ENCODE measurements at regions not wholly inside any gene's neighbourhood (a gene's known extent, or its start where the extent isn't known, plus 50 kb on each side); places are given as distances from the start of the nearest gene placed in this dataset.

- TF ChIP-seq FOXK2 (IDR thresholded peaks at IDR 0.05) (no peak), BRCA1 (IDR thresholded peaks at IDR 0.05; ENCODE audit: low read depth, low read length) (no peak), JUND (IDR thresholded peaks at IDR 0.05; ENCODE audit: low read depth, low read length) (no peak), RFX5 (IDR thresholded peaks at IDR 0.05; ENCODE audit: low read depth, low read length) (no peak), RB1 (IDR thresholded peaks at IDR 0.05; ENCODE audit: borderline replicate concordance) (no peak), IRF3 (IDR thresholded peaks at IDR 0.05) (no peak), SP1 (IDR thresholded peaks at IDR 0.05; ENCODE audit: low read depth, low read length) (no peak), TCF3 (IDR thresholded peaks at IDR 0.05; ENCODE audit: borderline replicate concordance, insufficient read depth, low read depth, low read length) (no peak), POLR2AphosphoS2 (IDR thresholded peaks at IDR 0.05; ENCODE audit: low read depth, low read length) (no peak)
Measured at GRCh38 chr12:126342866-126343265, 1277.6 kb downstream of the AACS start (continued).

DNA sequence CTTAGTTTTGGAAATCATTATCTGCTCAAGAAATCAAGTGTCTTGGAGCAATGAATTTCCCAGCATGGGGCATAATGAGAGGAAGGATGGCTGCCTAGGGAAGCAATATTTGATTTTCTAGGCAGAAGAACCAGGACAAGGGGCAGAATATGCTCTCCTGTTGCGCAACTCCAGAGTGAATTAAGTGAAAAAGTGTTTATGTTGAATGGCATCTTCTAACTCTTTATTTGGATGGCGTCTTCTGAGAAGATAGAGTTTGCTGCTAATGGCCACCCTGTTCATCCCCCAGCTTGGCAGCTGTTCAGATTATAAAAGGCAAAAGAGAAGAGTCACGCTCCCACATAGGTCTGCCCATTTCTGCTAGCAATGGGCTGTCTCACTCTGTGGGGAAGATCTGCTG, 1278.1 kb downstream of the AACS start:
- TF ChIP-seq, protein P1, sequence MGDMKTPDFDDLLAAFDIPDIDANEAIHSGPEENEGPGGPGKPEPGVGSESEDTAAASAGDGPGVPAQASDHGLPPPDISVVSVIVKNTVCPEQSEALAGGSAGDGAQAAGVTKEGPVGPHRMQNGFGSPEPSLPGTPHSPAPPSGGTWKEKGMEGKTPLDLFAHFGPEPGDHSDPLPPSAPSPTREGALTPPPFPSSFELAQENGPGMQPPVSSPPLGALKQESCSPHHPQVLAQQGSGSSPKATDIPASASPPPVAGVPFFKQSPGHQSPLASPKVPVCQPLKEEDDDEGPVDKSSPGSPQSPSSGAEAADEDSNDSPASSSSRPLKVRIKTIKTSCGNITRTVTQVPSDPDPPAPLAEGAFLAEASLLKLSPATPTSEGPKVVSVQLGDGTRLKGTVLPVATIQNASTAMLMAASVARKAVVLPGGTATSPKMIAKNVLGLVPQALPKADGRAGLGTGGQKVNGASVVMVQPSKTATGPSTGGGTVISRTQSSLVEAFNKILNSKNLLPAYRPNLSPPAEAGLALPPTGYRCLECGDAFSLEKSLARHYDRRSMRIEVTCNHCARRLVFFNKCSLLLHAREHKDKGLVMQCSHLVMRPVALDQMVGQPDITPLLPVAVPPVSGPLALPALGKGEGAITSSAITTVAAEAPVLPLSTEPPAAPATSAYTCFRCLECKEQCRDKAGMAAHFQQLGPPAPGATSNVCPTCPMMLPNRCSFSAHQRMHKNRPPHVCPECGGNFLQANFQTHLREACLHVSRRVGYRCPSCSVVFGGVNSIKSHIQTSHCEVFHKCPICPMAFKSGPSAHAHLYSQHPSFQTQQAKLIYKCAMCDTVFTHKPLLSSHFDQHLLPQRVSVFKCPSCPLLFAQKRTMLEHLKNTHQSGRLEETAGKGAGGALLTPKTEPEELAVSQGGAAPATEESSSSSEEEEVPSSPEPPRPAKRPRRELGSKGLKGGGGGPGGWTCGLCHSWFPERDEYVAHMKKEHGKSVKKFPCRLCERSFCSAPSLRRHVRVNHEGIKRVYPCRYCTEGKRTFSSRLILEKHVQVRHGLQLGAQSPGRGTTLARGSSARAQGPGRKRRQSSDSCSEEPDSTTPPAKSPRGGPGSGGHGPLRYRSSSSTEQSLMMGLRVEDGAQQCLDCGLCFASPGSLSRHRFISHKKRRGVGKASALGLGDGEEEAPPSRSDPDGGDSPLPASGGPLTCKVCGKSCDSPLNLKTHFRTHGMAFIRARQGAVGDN (IDR thresholded peaks at IDR 0.05): no peak
- TF ChIP-seq, protein P2, sequence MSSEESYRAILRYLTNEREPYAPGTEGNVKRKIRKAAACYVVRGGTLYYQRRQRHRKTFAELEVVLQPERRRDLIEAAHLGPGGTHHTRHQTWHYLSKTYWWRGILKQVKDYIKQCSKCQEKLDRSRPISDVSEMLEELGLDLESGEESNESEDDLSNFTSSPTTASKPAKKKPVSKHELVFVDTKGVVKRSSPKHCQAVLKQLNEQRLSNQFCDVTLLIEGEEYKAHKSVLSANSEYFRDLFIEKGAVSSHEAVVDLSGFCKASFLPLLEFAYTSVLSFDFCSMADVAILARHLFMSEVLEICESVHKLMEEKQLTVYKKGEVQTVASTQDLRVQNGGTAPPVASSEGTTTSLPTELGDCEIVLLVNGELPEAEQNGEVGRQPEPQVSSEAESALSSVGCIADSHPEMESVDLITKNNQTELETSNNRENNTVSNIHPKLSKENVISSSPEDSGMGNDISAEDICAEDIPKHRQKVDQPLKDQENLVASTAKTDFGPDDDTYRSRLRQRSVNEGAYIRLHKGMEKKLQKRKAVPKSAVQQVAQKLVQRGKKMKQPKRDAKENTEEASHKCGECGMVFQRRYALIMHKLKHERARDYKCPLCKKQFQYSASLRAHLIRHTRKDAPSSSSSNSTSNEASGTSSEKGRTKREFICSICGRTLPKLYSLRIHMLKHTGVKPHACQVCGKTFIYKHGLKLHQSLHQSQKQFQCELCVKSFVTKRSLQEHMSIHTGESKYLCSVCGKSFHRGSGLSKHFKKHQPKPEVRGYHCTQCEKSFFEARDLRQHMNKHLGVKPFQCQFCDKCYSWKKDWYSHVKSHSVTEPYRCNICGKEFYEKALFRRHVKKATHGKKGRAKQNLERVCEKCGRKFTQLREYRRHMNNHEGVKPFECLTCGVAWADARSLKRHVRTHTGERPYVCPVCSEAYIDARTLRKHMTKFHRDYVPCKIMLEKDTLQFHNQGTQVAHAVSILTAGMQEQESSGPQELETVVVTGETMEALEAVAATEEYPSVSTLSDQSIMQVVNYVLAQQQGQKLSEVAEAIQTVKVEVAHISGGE (CRISPR knock-in tag; IDR thresholded peaks at IDR 0.05): no peak
- TF ChIP-seq CEBPB (IDR thresholded peaks at IDR 0.05; ENCODE audit: borderline replicate concordance in 1 of 2, low read depth in 2 of 2, low read length in 2 of 2): no peak
- ATAC-seq (no peak), FAIRE-seq (no peak), DNase-seq (ENCODE audit: low read depth, low spot score) (no peak)
- ChIA-PET CTCF (no interaction called here), SMC1A (ENCODE audit: uncharacterized antibody, unreplicated experiment) (no interaction called here), RAD21 (ENCODE audit: unreplicated experiment) (no interaction called here), POLR2A (no interaction called here)
- H3K36me3 ChIP-seq (ENCODE audit: control insufficient read depth in 2 of 2, insufficient read depth in 2 of 2, low read length in 1 of 2): no peaks in the 10 kb centered on the region
- no peaks in the 10 kb centered on the region for H3K4me1 ChIP-seq (ENCODE audit: control insufficient read depth, insufficient read depth, low read length)
- no peak overlapping the region for H3K4me3 ChIP-seq
- WGBS (ENCODE audit: insufficient coverage, insufficient replicate concordance, low lambda C conversion rate, missing lambda C conversion rate): 29% methylated on average over 3 of the region's 3 CpGs
- no peak overlapping the region for H2AFZ ChIP-seq (ENCODE audit: control insufficient read depth, low read depth, low read length)
- no peaks in the 10 kb centered on the region for H3K79me2 ChIP-seq (ENCODE audit: control insufficient read depth, insufficient read depth, low read length)
- H3K4me2 ChIP-seq (ENCODE audit: control insufficient read depth, insufficient read depth): no peak overlapping the region
- no peaks in the 10 kb centered on the region for H3K9me3 ChIP-seq (replicated peaks; ENCODE audit: control insufficient read depth, insufficient read depth, low read length)
- no peak overlapping the region for H3K9ac ChIP-seq (ENCODE audit: control insufficient read depth, insufficient read depth, low read length)
- no peak overlapping the region for H3K27ac ChIP-seq (ENCODE audit: control insufficient read depth, insufficient read depth)
- BruUV-seq (replicated peaks): no TSS peak
- intact Hi-C loops (cut with micrococcal nuclease; ENCODE audit: unreplicated experiment): no loop called here
- in situ Hi-C loops (cut with MboI): no loop called here
- H3K27me3 ChIP-seq (replicated peaks in 1 of 2; ENCODE audit: control insufficient read depth in 2 of 2, insufficient read depth in 2 of 2, low read length in 1 of 2): no peaks in the 10 kb centered on the region
- H4K20me1 ChIP-seq (ENCODE audit: control insufficient read depth, insufficient read depth): no peaks in the 10 kb centered on the region
